Right lobe of liver (tissue), 6 donors: ENCODE measurements at regions not wholly inside any gene's neighbourhood (a gene's known extent, or its start where the extent isn't known, plus 50 kb on each side); places are given as distances from the start of the nearest gene placed in this dataset.

Source experiments
- ATAC-seq, 4 donors: fragments of 200-7000 bp; cut with Tn5 transposase; one replicate each; pipeline ENCODE4 v1.9.1; 2020; ENCODE audit warnings: mild to moderate bottlenecking in 4 of 4, moderate library complexity in 4 of 4
- DNase-seq, 3 donors: peaks; one replicate each; pipeline ENCODE4 v3.0.0-alpha.2; 2020
- H3K27ac ChIP-seq, 3 donors: fragments of 200-600 bp; one replicate each; pipeline ENCODE4 v1.8.0; 2022
- H3K27me3 ChIP-seq, 2 donors: fragments of 200-600 bp; one replicate each; pipeline ENCODE4 v1.8.0; 2022
- H3K36me3 ChIP-seq, 4 donors: fragments of 200-600 bp; sonication (generic) in 1 of 4; one replicate each; pipeline versions ENCODE4 v1.5.1 to v1.8.0; 2017 to 2022; ENCODE audit warnings: control low read depth in 1 of 4
- H3K4me1 ChIP-seq, 4 donors: fragments of 200-600 bp; sonication (generic) in 1 of 4; one replicate each; pipeline versions ENCODE4 v1.5.1 to v1.8.0; 2017 to 2022; ENCODE audit warnings: control low read depth in 1 of 4
- H3K4me3 ChIP-seq, 3 donors: fragments of 200-600 bp; one replicate each; pipeline ENCODE4 v1.8.0; 2022
- H3K9me3 ChIP-seq, 4 donors: fragments of 200-600 bp; sonication (generic) in 1 of 4; one replicate each; pipeline versions ENCODE4 v1.5.1 to v1.8.0; 2017 to 2022; ENCODE audit warnings: control low read depth in 1 of 4
- CTCF ChIP-seq, 4 donors: fragments of 200-600 bp in 3 of 4; fragments of 450-650 bp in 1 of 4; IDR thresholded peaks; one replicate each; pipeline versions ENCODE4 v1.5.1 to v1.8.0; 2016 to 2022; ENCODE audit warnings: antibody characterized with exemption in 4 of 4, mild to moderate bottlenecking in 2 of 4
- POLR2A ChIP-seq: fragments of 450-650 bp; IDR thresholded peaks from one replicate; pipeline ENCODE4 v1.6.1; 2017; ENCODE audit warnings: antibody characterized with exemption, mild to moderate bottlenecking
- WGBS: methylation state at CpG from one replicate; pipeline ENCODE4 v1.1.6; 2018; ENCODE audit warnings: low coverage, low lambda C conversion rate; ENCODE audit not compliant: insufficient coverage; ENCODE audit errors: missing lambda C conversion rate; 5-methylcytosine and 5-hydroxymethylcytosine counted together
- intact Hi-C, 2 donors: fragments of 100-400 bp; cut with DNase I; formaldehyde crosslinking; loops; one replicate each; pipeline versions ENCODE4 v1.11.2 to v1.14.1; 2022
- donor health status: DM: no; HTN: yes; CAD: no.
- donor health status: DM: no; HTN: no; CAD: no.
- donor health status: DM: no; HTN: no; CAD: no.
- donor health status: DM: no; HTN: yes; CAD: no.
- donor health status: DM: no; HTN: yes; CAD: no.

DNA sequence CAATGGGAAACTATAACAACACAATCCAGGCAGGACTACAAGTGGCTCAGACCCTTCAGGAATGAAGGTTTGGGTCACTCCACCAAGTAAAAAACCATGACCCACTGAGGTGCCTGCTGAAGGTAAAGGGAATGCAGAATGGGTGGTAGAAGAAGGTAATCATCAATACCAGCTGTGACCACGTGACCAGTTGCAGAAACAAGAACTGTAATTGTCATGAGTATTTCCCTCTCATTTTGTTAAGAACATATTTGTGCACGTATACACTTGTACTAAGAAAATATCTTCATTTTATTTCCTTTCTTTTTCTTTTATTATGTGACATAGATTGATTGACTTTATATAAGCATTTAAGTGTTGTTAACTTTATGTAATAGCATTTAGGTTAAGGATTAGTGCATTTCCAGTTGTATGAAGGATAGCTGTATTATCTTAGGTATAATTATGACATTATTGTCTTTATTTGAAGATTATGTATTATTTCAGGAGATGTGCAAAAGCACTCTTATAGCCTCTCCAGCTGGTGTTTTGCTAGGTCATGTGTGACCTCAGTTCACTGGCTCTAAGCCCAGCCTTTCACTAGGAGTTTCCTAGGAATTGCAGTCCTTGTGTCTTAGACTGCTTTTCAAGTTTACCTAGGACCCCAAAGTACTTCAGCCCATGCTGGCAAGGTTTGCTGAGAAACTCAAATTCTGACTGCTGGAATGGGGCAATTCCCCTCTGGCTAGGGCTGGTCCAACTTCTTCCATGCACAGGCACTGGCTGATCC is 125.7 kb upstream of the DPP10 start:
- no peak for TF ChIP-seq CTCF (IDR thresholded peaks at IDR 0.05)
- TF ChIP-seq POLR2A: no peak
- no peak overlapping the region for H3K27ac ChIP-seq
- H3K9me3 ChIP-seq: no peaks in the 10 kb centered on the region
- no peak for DNase-seq
- intact Hi-C loops: no loop called here
- H3K36me3 ChIP-seq: no peaks in the 10 kb centered on the region
- H3K27me3 ChIP-seq: no peaks in the 10 kb centered on the region
- H3K4me1 ChIP-seq: no peaks in the 10 kb centered on the region
- ATAC-seq: no peak
- no peak overlapping the region for H3K4me3 ChIP-seq
- WGBS: 33% methylated on average over 2 of the region's 2 CpGs

- intact Hi-C loops: no loop called here
- no peak for ATAC-seq
Measured at GRCh38 chr2:114330594-114330993, 111.8 kb upstream of the DPP10 start.

GRCh38 chr2:114331934-114332333 is 110.5 kb upstream of the DPP10 start:
- WGBS: 64% methylated on average over 3 of the region's 3 CpGs
- intact Hi-C loops: no loop called here
- DNase-seq: no peak
- H3K4me3 ChIP-seq: no peak overlapping the region
- no peak overlapping the region for H3K27ac ChIP-seq
- no peaks in the 10 kb centered on the region for H3K36me3 ChIP-seq
- H3K4me1 ChIP-seq: no peaks in the 10 kb centered on the region
- no peak for ATAC-seq
- TF ChIP-seq CTCF (IDR thresholded peaks at IDR 0.05) (no peak), POLR2A (no peak)
- H3K27me3 ChIP-seq: no peaks in the 10 kb centered on the region
- no peaks in the 10 kb centered on the region for H3K9me3 ChIP-seq

More at GRCh38 chr2:114330594-114330993, 111.8 kb upstream of the DPP10 start:
- Histone ChIP-seq H3K9me3 (no peaks in the 10 kb centered on the region), H3K4me1 (no peaks in the 10 kb centered on the region), H3K36me3 (no peaks in the 10 kb centered on the region), H3K27ac (no peak overlapping the region), H3K4me3 (no peak overlapping the region), H3K27me3 (no peaks in the 10 kb centered on the region)
- DNase-seq: no peak
- 31% methylated on average over 1 of the region's 1 CpG for WGBS
- TF ChIP-seq POLR2A: no peak
- TF ChIP-seq CTCF (IDR thresholded peaks at IDR 0.05): no peak

- intact Hi-C loops: no loop called here
- no peak for TF ChIP-seq POLR2A
- TF ChIP-seq CTCF (IDR thresholded peaks at IDR 0.05): no peak
- no peak overlapping the region for H3K27ac ChIP-seq
- no peaks in the 10 kb centered on the region for H3K27me3 ChIP-seq
- no peak for ATAC-seq
- no peak for DNase-seq
- H3K4me3 ChIP-seq: no peak overlapping the region
- H3K36me3 ChIP-seq: no peaks in the 10 kb centered on the region
- no peaks in the 10 kb centered on the region for H3K9me3 ChIP-seq
- H3K4me1 ChIP-seq: no peaks in the 10 kb centered on the region
Measured at GRCh38 chr2:114345246-114345645, 97.2 kb upstream of the DPP10 start.
